Lower leg skin (tissue), 4 donors: ENCODE measurements at regions not wholly inside any gene's neighbourhood (a gene's known extent, or its start where the extent isn't known, plus 50 kb on each side); places are given as distances from the start of the nearest gene placed in this dataset.

Experiments used
- DNase-seq, 2 donors: peaks; one replicate each; pipeline ENCODE4 v3.0.0-alpha.2; 2019; ENCODE audit warnings: low spot score in 2 of 2
- H3K4me3 ChIP-seq: fragments of 200-600 bp; sonication (generic); 2 replicates; pipeline ENCODE4 v1.5.1; 2017; ENCODE audit warnings: mild to moderate bottlenecking, low read depth; ENCODE audit not compliant: poor library complexity, severe bottlenecking
- CTCF ChIP-seq, 3 donors: fragments of 450-650 bp; IDR thresholded peaks; one replicate each; pipeline ENCODE4 v1.5.1; 2016; ENCODE audit warnings: antibody characterized with exemption in 3 of 3, mild to moderate bottlenecking in 3 of 3, moderate library complexity in 2 of 3
- POLR2A ChIP-seq, 2 donors: fragments of 450-650 bp; IDR thresholded peaks; one replicate each; pipeline ENCODE4 v1.6.1; 2016 to 2017; ENCODE audit warnings: antibody characterized with exemption in 2 of 2, mild to moderate bottlenecking in 1 of 2, moderate library complexity in 1 of 2
- WGBS, 2 donors: methylation state at CpG; one replicate each; pipeline ENCODE4 v1.1.5; 2018; 5-methylcytosine and 5-hydroxymethylcytosine counted together
- intact Hi-C: fragments of 100-400 bp; cut with DNase I; formaldehyde crosslinking; loops from one replicate; pipeline ENCODE4 v1.15.0; 2023; ENCODE audit warnings: low total_unique reads

- no peak for DNase-seq
- TF ChIP-seq CTCF (IDR thresholded peaks at IDR 0.05) = no peak
- no peak for TF ChIP-seq POLR2A (IDR thresholded peaks at IDR 0.05)
- H3K4me3 ChIP-seq = no peak overlapping the region
- WGBS, 2 donors = 68 to 71% methylated on average over 1 of the region's 1 CpG
- intact Hi-C loops = no loop called here
Observed at GRCh38 chr7:84294847-84295455, 100.4 kb upstream of the SEMA3A start.

DNA sequence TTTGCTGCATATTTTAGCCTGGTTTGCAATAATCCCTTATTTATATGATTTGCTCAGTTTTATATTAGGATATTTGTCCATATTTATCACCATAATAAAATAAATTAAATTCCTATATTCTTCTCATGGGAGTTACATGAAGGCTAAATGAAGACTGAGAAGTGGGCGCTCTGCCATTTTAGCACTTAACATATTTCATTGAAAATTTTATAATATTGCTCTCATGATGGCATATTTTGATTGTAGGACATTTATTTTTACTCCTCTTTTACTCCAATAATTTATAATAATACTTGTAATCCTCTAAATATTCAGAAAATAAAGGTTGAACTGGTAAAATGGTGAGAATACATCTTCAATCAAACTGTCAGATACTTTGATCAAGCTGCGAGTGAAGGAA lies 99.8 kb upstream of the SEMA3A start:
- WGBS, 2 donors = 75 to 79% methylated on average over 2 of the region's 2 CpGs
- no peak overlapping the region for H3K4me3 ChIP-seq
- no peak for TF ChIP-seq CTCF (IDR thresholded peaks at IDR 0.05)
- TF ChIP-seq POLR2A (IDR thresholded peaks at IDR 0.05) = no peak
- DNase-seq = no peak
- intact Hi-C loops = no loop called here

GRCh38 chr7:84291756-84292155 lies 97.2 kb upstream of the SEMA3A start:
- intact Hi-C loops = no loop called here
- DNase-seq = no peak
- H3K4me3 ChIP-seq = no peak overlapping the region
- no peak for TF ChIP-seq CTCF (IDR thresholded peaks at IDR 0.05)
- 75 to 83% methylated on average over 2 of the region's 2 CpGs for WGBS, 2 donors

- H3K4me3 ChIP-seq = no peak overlapping the region
- TF ChIP-seq POLR2A (IDR thresholded peaks at IDR 0.05) (no peak), CTCF (IDR thresholded peaks at IDR 0.05) (no peak)
- 83 to 88% methylated on average over 2 of the region's 2 CpGs for WGBS, 2 donors
- intact Hi-C loops = no loop called here
- no peak for DNase-seq
Observed at GRCh38 chr7:84283798-84284197, 89.2 kb upstream of the SEMA3A start.

DNA sequence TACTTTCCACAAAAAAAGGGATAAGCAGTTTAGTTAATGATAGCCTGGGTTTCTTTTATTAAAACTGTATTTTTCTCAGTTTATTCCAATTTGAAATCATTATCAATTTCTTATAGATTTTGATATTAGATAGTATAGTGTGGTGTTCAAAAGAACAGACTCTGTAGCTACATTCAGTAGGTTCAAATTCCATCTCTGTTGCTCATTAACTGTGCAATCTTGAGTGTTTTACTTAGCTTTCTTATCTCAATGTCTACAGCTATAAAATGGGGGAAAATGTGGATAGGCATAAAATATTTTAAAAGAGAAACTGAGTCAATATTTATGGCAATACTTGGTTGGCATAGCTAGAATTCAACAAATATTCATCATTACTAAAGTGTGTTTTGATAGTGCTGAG lies 86.9 kb upstream of the SEMA3A start:
- intact Hi-C loops = no loop called here
- TF ChIP-seq CTCF (IDR thresholded peaks at IDR 0.05) (no peak), POLR2A (IDR thresholded peaks at IDR 0.05) (no peak)
- H3K4me3 ChIP-seq = no peak overlapping the region

GRCh38 chr7:84277628-84278224 lies 83.1 kb upstream of the SEMA3A start:
- H3K4me3 ChIP-seq = no peak overlapping the region
- intact Hi-C loops = no loop called here
- no peak for DNase-seq
- WGBS, 2 donors = 48 to 53% methylated on average over 2 of the region's 2 CpGs
- TF ChIP-seq POLR2A (IDR thresholded peaks at IDR 0.05) (no peak), CTCF (IDR thresholded peaks at IDR 0.05) (no peak)

More for the DNA sequence above, 86.9 kb upstream of the SEMA3A start:
- no peak for DNase-seq
